Epithelial cell of prostate (primary cell): ENCODE measurements at regions not wholly inside any gene's neighbourhood (a gene's known extent, or its start where the extent isn't known, plus 50 kb on each side); places are given as distances from the start of the nearest gene placed in this dataset.
A peak's percentile ranks its signal among the peaks of the same experiment; 100 is the strongest.
"Not testable (repeated sequence)": the region's sequence is repeated elsewhere in the genome, so short reads cannot be mapped to it uniquely, and the experiment has no call there.

Experiments
- DNase-seq: peaks from one replicate; pipeline ENCODE4 v3.0.0-alpha.2; 2011; ENCODE audit warnings: low read depth, low spot score
- H3K27ac ChIP-seq: fragments of 450-650 bp; 2 replicates; pipeline ENCODE4 v1.5.1; 2017; ENCODE audit warnings: mild to moderate bottlenecking

- DNase-seq, result no peak
- H3K27ac ChIP-seq, result no peak overlapping the region
Measured at GRCh38 chr13:42396901-42397655, 125.1 kb downstream of the AKAP11 start.

- no peak overlapping the region for H3K27ac ChIP-seq
- DNase-seq, result no peak
Measured at GRCh38 chr13:42398533-42398932, 126.6 kb downstream of the AKAP11 start.

GRCh38 chr13:42400188-42400833 is 128.4 kb downstream of the AKAP11 start:
- no peak overlapping the region for H3K27ac ChIP-seq
- no peak for DNase-seq

- DNase-seq, result peak; percentile 14
- no peak overlapping the region for H3K27ac ChIP-seq
Measured at GRCh38 chr13:42401376-42401775, 129.4 kb downstream of the AKAP11 start.

- peak; percentile 22 for DNase-seq
- H3K27ac ChIP-seq, result no peak overlapping the region
Measured at GRCh38 chr13:42405665-42406390, 133.9 kb downstream of the AKAP11 start.

GRCh38 chr13:42409075-42409474 is 137.1 kb downstream of the AKAP11 start:
- H3K27ac ChIP-seq, result no peak overlapping the region
- no peak for DNase-seq

GRCh38 chr13:42409551-42409950 is 137.6 kb downstream of the AKAP11 start:
- no peak for DNase-seq
- no peak overlapping the region for H3K27ac ChIP-seq

- H3K27ac ChIP-seq, result no peak overlapping the region
- no peak for DNase-seq
Measured at GRCh38 chr13:42412812-42413483, 141.0 kb downstream of the AKAP11 start.

- no peak for DNase-seq
- no peak overlapping the region for H3K27ac ChIP-seq
Measured at GRCh38 chr13:42413484-42413815, 141.5 kb downstream of the AKAP11 start.

- DNase-seq, result no peak
- no peak overlapping the region for H3K27ac ChIP-seq
Measured at GRCh38 chr13:42417626-42418025, 145.7 kb downstream of the AKAP11 start.

- no peak for DNase-seq
- no peak overlapping the region for H3K27ac ChIP-seq
Measured at GRCh38 chr13:42418184-42418583, 146.2 kb downstream of the AKAP11 start.

GRCh38 chr13:42420304-42420703 is 148.4 kb downstream of the AKAP11 start:
- no peak for DNase-seq
- H3K27ac ChIP-seq, result no peak overlapping the region

GRCh38 chr13:42422681-42423080 is 150.7 kb downstream of the AKAP11 start:
- DNase-seq, result no peak
- no peak overlapping the region for H3K27ac ChIP-seq

GRCh38 chr13:42424182-42424581 is 149.8 kb upstream of the TNFSF11 start:
- DNase-seq, result no peak

GRCh38 chr13:42445354-42445753 is 128.6 kb upstream of the TNFSF11 start:
- DNase-seq, result no peak
- H3K27ac ChIP-seq, result no peak overlapping the region

More at GRCh38 chr13:42424182-42424581, 149.8 kb upstream of the TNFSF11 start:
- H3K27ac ChIP-seq, result no peak overlapping the region

GRCh38 chr13:42446597-42446996 is 127.4 kb upstream of the TNFSF11 start:
- DNase-seq, H3K27ac ChIP-seq: not testable (repeated sequence)

- DNase-seq, result no peak
- H3K27ac ChIP-seq, result no peak overlapping the region
Measured at GRCh38 chr13:42453091-42453645, 120.8 kb upstream of the TNFSF11 start.

- H3K27ac ChIP-seq, result no peak overlapping the region
- no peak for DNase-seq
Measured at GRCh38 chr13:42454749-42455148, 119.2 kb upstream of the TNFSF11 start.

- no peak for DNase-seq
- H3K27ac ChIP-seq, result no peak overlapping the region
Measured at GRCh38 chr13:42458193-42458592, 115.8 kb upstream of the TNFSF11 start.

GRCh38 chr13:42466123-42466522 is 107.8 kb upstream of the TNFSF11 start:
- DNase-seq, result no peak
- H3K27ac ChIP-seq, result no peak overlapping the region
